HL-60 (cell line): ENCODE measurements at regions not wholly inside any gene's neighbourhood (a gene's known extent, or its start where the extent isn't known, plus 50 kb on each side); places are given as distances from the start of the nearest gene placed in this dataset.

ENCODE experiments used
- DNase-seq, 2 experiments: peaks; one replicate each; pipeline ENCODE4 v3.0.0-alpha.2; 2010 to 2020; ENCODE audit warnings: low read depth in 1 of 2, low spot score in 1 of 2
- H3K27ac ChIP-seq: fragments of 250-450 bp; sonication (Bioruptor Pico); replicated peaks from 2 replicates; pipeline ENCODE4 v1.5.1; 2020; ENCODE audit warnings: mild to moderate bottlenecking, moderate library complexity
- H3K27me3 ChIP-seq: fragments of 250-450 bp; sonication (Bioruptor Pico); 2 replicates; pipeline ENCODE4 v1.5.1; 2021; ENCODE audit warnings: mild to moderate bottlenecking, moderate library complexity; ENCODE audit not compliant: insufficient read depth, poor library complexity, severe bottlenecking
- H3K4me3 ChIP-seq: replicated peaks from 2 replicates; pipeline ENCODE4 v1.5.1; 2011; ENCODE audit warnings: mild to moderate bottlenecking, control low read depth, low read length; ENCODE audit not compliant: insufficient read depth
- GABPA ChIP-seq: IDR thresholded peaks from 2 replicates; pipeline ENCODE4 v1.6.1; 2012; ENCODE audit warnings: low read depth
- POLR2AphosphoS5 ChIP-seq: IDR thresholded peaks from 2 replicates; pipeline ENCODE4 v1.6.1; 2012; ENCODE audit warnings: low read depth
- SPI1 ChIP-seq: IDR thresholded peaks from 2 replicates; pipeline ENCODE4 v1.6.1; 2012; ENCODE audit warnings: low read depth, mild to moderate bottlenecking, borderline replicate concordance
- TF ChIP-seq, protein P1 (sequence below): IDR thresholded peaks from one replicate; pipeline ENCODE4 v1.5.1; 2011; ENCODE audit warnings: low read length, control low read depth, inconsistent platforms; ENCODE audit not compliant: insufficient read depth
- TF ChIP-seq, protein P2 (sequence below): IDR thresholded peaks from 2 replicates; pipeline ENCODE4 v1.6.1; 2012; ENCODE audit warnings: low read depth; ENCODE audit not compliant: insufficient replicate concordance

DNA sequence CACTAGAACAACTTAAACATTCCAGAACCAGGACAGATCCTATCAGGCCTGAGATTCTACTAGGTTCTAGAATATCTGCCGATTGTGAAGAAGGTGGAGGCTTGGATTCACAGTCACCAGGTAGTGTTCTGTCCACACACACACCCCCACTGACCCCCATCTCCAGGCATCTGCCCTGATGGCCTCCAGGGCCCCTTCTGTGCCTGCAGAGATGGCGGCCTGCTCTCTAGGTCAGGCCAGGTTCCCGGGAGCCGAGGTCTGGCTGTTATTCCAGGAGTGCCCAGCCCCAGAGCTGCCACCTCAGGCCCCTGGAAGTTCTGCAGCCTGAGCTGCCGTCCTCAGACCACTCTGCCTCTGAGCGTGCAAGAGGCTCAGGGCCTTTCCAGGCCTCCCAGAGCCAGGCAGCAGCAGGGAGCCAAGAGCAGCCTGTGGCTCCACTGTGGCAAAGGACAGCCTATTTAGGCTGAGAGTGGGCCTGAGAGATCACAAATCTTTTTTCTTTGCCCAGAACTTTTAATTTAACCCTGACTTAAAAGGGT, 96.2 kb upstream of the ASAP2 start:
- no peak for DNase-seq
- TF ChIP-seq, protein P1, sequence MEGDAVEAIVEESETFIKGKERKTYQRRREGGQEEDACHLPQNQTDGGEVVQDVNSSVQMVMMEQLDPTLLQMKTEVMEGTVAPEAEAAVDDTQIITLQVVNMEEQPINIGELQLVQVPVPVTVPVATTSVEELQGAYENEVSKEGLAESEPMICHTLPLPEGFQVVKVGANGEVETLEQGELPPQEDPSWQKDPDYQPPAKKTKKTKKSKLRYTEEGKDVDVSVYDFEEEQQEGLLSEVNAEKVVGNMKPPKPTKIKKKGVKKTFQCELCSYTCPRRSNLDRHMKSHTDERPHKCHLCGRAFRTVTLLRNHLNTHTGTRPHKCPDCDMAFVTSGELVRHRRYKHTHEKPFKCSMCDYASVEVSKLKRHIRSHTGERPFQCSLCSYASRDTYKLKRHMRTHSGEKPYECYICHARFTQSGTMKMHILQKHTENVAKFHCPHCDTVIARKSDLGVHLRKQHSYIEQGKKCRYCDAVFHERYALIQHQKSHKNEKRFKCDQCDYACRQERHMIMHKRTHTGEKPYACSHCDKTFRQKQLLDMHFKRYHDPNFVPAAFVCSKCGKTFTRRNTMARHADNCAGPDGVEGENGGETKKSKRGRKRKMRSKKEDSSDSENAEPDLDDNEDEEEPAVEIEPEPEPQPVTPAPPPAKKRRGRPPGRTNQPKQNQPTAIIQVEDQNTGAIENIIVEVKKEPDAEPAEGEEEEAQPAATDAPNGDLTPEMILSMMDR: no peak
- TF ChIP-seq, protein P2, sequence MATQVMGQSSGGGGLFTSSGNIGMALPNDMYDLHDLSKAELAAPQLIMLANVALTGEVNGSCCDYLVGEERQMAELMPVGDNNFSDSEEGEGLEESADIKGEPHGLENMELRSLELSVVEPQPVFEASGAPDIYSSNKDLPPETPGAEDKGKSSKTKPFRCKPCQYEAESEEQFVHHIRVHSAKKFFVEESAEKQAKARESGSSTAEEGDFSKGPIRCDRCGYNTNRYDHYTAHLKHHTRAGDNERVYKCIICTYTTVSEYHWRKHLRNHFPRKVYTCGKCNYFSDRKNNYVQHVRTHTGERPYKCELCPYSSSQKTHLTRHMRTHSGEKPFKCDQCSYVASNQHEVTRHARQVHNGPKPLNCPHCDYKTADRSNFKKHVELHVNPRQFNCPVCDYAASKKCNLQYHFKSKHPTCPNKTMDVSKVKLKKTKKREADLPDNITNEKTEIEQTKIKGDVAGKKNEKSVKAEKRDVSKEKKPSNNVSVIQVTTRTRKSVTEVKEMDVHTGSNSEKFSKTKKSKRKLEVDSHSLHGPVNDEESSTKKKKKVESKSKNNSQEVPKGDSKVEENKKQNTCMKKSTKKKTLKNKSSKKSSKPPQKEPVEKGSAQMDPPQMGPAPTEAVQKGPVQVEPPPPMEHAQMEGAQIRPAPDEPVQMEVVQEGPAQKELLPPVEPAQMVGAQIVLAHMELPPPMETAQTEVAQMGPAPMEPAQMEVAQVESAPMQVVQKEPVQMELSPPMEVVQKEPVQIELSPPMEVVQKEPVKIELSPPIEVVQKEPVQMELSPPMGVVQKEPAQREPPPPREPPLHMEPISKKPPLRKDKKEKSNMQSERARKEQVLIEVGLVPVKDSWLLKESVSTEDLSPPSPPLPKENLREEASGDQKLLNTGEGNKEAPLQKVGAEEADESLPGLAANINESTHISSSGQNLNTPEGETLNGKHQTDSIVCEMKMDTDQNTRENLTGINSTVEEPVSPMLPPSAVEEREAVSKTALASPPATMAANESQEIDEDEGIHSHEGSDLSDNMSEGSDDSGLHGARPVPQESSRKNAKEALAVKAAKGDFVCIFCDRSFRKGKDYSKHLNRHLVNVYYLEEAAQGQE: no peak
- no peak for TF ChIP-seq GABPA
- no peak for TF ChIP-seq POLR2AphosphoS5
- TF ChIP-seq SPI1: no peak
- no peak overlapping the region for H3K4me3 ChIP-seq
- no peak overlapping the region for H3K27ac ChIP-seq
- H3K27me3 ChIP-seq: no peaks in the 10 kb centered on the region

DNA sequence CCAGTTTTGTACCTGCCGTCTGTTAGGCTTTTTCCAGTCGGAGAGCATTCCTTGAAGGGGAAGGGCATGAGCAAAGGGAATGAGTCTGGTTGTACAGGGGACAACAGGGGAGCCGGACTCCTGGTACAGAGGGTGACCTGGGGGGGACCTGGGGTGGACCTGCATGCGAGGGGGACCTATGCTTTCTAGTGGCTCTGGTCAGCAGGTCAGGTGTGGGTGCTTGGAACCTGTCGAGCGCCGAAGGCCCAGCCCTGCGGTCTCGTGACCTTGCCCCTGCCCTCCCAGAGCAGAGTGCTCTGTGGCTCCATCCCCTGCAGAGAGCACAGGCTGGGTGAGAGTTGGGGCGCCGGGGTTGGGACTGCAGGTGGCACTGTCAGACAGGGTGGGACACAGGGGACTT, 96.7 kb upstream of the ASAP2 start:
- DNase-seq: no peak
- no peak overlapping the region for H3K27ac ChIP-seq
- no peak overlapping the region for H3K4me3 ChIP-seq
- H3K27me3 ChIP-seq: no peaks in the 10 kb centered on the region
- TF ChIP-seq, protein P2: no peak
- TF ChIP-seq SPI1 (no peak), GABPA (no peak), POLR2AphosphoS5 (no peak)
- TF ChIP-seq, protein P1: no peak

DNA sequence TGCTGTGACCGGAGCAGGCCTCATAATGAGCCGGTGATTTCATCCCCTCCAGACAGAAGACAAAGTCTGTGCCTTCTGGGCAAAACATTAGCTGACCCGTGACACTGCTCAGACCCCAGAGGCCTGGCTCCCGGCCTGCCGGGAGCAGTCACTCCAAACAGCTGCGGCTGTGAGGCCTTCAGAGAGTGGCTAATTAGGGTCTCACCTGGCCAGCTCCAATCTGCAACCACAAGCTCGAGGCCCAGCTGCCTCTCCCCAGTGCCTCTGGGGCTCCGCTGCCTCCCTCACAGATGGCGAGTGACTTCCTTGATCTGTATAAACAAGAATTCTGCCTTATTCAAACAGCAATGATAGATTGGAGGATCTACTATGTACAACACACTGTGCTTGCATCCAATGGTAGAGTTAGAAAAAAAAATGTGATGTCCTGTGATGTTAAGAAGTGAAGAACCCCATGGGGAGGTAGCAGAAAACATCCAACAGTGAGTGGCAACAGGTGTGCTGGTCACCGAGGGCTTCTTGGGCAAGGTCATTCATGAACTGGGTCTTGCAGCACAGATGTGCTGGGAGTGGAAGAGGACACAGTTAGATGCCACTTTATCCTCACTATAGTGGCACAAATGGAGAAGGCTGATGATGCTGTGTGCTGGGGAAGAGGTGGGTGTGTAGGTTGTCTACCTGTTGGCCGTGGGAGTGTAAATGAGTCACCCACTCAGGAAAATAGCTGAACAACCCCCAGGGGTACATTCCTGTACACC, 98.2 kb upstream of the ASAP2 start:
- Histone ChIP-seq H3K27ac (no peak overlapping the region), H3K4me3 (no peak overlapping the region), H3K27me3 (peaks cover 4% of the 10 kb centered on the region)
- no peak for TF ChIP-seq GABPA
- TF ChIP-seq, protein P2: no peak
- TF ChIP-seq, protein P1: no peak
- TF ChIP-seq POLR2AphosphoS5: no peak
- TF ChIP-seq SPI1: no peak
- no peak for DNase-seq
